CD4-positive, alpha-beta T cell treated with Interleukin-10 for 1 hour (primary cell): ENCODE measurements at regions not wholly inside any gene's neighbourhood (a gene's known extent, or its start where the extent isn't known, plus 50 kb on each side); places are given as distances from the start of the nearest gene placed in this dataset.

Experiments
- DNase-seq: peaks from one replicate; pipeline ENCODE4 v3.0.0-alpha.2; 2020

- DNase-seq: no peak
Measured at GRCh38 chr6:40340957-40341356, 246.2 kb downstream of the LRFN2 start.

DNA sequence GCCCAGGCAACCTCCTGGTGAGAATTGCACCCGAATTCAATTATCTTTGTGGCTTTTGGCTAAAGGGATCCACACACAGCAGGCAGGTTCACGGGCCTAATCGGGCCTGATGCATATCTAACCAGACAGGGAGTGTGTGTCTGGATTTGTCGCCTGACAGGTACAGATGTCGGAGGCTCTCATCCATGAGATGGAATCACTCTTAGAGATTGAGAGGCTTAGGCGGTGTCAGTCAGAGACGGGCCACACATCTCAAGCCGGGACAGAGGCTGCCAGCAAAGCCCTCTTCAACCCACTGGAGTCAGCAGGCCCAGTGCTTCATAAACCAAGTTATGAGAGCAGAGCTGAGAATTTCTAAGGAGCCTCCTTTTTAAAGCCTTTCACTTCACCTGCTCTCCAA is 247.0 kb downstream of the LRFN2 start:
- DNase-seq: no peak

GRCh38 chr6:40338306-40338705 is 248.9 kb downstream of the LRFN2 start:
- DNase-seq: no peak

DNA sequence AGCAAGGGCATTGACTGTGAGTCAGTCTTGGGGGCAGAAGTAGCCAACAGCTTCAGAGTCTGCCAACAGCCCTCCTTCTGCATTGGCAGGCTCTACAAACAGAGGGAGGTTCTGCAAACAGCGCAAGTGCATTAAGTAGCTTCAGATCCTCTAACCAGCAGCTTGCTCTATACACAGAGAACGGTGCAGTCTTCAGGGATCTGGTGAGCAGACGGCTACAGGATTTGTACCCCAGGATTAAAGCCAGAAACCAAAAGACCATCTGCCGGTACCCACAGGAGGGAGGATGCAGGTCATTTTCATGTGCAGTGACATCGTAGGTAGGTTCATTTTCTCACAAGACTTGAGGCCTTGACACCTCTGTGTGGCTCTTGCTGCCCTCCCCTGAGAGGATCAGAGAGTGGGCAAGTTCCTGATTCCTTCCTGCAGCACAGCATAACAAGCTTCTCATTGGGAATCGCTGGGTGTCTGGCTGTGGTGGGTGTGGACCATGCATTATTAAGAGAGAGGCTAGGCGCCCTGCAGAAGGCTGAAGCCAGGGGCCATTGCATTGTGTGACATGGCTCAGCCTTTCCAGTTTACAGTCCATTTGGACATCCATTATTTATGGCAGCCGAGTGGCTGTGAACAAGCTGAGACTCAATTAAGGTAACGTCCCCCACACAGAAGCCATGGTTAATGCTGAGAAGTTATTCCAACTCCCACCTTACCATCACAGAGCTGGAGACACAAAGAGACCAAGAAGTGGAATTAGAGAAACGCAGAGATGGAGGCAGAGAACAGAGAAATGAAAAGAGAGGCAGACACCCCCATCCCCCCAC is 250.0 kb downstream of the LRFN2 start:
- DNase-seq: no peak

DNA sequence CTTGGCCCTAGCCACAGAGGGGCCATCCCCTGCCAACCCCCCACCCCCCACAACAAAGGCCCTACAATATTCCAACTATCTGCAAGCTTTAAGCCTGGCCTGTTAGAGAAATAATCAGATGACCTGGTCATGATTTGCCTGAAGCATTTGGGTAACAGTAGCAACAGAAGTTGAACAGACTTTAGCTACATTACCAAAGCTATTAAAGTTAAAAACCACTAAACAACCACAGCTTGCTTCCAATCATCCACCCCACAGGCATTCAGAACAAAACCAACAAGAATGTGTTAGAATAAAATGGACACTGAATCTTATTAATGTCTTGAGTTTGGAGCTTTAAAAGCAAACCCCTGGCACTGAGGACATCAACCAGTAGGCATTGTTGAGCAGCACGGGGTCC is 250.9 kb downstream of the LRFN2 start:
- DNase-seq: no peak

- no peak for DNase-seq
Measured at GRCh38 chr6:40334496-40335270, 252.5 kb downstream of the LRFN2 start.

- DNase-seq: no peak
Measured at GRCh38 chr6:40331545-40331944, 255.6 kb downstream of the LRFN2 start.

DNA sequence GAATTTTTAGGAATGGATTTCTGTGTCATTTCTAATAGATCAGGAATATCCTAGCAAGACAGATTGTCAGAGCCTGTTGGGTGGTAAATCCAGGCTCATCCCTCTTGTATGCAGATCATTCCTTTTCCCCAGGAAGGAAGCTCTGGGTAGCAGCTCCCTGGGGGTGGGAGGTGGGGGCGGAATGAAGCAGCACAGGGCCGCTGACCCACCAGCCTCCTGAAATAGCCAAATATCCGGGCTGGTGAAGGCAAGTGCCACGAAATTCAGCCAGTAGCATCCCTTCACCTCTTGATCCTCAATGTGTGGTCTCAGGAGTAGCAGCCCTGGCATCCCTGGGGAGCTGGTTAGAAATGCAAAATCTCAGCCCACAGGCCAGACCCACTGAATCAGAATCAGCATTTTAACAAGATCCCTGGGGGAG is 256.9 kb downstream of the LRFN2 start:
- DNase-seq: no peak

GRCh38 chr6:40328986-40329545 is 258.1 kb downstream of the LRFN2 start:
- no peak for DNase-seq

DNA sequence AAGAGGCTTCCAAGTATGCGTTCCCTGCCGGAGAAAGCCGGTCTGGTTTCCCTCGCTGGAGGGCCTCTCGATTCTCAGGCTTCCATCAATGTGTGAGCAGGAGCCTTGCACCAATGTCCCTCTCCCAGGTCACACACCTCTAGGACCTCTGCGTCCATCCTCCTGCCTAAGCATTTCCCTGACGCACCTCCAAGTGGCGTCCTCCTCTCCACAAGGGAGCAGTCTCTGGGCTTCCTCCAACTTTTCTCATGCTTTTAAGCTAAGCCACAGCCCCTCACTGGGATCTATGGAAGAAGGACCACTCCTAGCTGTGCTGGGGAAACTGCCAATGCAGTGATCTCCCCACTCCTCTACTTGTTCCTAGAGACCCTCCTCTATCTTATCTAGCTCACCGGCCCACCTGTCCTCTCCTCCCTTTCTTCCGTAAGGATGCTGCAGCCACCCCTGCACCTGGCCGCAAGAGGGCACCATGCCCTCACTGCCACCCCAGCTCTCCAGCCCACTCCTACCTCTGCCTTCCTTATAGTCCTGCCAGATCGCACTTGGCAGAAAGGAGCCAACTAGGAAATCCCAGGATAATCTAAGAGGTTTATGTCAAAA is 258.7 kb downstream of the LRFN2 start:
- DNase-seq: peak; percentile 34

DNA sequence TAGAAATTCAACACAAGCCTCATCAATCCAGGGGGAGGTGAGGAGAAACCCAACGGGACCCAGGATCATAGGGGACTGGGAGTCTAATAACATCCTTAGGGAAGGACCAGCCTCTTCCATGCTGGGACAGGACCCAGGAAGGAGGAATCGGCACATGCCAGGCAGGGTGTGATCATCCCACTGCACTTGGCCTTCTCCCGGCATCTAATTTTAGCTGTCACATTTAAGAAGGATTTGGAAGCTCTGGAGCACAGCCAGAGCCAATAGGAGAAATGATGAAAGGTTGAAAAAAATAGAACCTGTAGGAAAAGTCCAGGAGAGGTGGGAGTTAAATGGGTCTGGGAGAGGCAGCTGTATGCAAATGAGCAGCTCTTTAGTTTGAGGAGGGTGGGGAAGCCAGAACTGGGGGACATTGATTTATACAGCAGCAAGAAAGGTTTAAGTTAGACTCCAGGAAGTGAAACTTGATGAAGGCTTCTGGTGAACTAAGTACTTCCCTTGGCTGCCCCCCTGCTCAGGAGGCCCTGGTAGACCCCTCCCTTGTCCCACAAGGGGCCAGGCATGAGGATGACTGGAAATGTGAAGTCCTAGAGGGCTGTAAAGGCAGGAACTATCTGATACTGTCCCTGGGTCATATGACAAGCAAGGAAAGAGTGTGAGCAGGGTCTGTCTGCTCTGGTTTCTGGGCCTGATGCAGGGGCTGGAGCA is 260.3 kb downstream of the LRFN2 start:
- DNase-seq: no peak

GRCh38 chr6:40325791-40326190 is 261.4 kb downstream of the LRFN2 start:
- no peak for DNase-seq

DNA sequence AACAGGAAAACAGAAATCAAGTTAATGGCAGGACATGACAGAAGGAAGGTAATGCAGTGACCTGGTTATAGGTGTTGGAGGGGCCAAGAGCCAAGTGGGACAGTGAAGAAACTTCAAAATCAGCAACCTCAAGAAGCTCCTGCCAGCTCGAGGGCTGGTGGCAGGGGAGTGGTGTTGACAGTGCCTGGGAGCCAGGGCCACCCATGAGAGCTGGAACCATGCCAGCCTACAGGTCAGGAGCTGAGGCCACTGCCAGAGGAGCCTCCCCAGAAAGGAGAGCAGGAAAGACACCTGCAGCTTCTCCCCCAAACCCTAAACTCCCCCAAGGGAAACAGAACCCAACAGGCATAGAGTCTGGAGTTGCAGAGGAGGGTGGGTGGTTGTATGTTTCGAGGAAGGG is 262.1 kb downstream of the LRFN2 start:
- DNase-seq: no peak

DNA sequence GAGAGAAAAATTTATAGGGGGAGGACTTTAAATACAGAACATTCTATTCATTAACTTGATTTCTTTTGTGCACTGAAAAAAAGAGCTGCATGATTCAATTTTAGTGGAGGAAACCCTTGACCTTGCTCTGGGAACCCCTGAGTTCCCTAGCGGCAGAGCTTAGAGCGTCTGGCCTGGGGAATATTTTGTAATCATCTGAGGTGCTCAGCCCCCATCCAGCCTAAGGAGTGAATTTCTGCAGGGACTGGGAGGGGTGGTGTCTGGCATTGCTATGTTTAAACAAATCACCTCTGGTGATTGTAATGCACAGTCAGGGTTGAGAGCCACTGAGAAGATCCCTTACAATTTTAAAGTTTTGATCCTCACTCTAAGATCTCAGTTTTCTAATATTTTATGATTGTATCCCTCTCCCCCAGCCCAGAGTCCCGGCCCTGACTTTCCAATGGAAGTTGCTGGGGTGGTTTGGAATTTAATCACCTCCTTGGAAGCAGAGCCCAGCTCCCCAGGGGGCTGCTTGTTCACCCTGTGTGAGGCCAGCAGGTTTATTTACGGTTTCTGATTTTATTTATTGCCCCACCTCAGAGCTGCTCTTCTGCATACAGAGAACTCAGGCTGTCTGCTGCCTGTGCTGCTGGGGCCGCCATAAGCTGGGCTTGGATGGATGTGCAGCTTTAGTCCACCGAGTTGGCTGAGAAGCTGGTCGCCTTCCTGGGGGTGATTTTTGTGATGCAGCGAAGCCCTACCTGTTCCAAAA is 263.1 kb downstream of the LRFN2 start:
- no peak for DNase-seq

DNA sequence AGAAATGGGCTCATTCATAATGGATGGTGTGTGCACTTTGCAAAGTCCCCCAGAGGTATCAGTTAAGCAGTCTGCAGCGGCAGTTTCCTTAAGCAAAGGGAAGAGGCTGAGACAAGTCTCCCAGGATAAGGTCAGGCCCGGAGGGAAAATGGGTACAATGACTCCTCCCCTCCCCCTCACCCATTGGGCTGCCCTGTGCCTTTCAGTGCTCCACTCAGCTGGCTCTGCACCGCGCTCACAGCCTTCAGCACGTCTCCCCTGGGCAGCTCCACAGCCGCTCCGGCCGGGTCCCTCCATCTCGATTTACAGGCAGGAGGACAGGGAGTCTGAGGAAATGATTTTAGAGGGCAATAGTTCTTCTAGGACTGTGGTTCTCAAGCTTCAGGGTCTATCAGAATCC is 264.8 kb downstream of the LRFN2 start:
- DNase-seq: no peak

GRCh38 chr6:40321616-40322015 is 265.5 kb downstream of the LRFN2 start:
- no peak for DNase-seq

DNA sequence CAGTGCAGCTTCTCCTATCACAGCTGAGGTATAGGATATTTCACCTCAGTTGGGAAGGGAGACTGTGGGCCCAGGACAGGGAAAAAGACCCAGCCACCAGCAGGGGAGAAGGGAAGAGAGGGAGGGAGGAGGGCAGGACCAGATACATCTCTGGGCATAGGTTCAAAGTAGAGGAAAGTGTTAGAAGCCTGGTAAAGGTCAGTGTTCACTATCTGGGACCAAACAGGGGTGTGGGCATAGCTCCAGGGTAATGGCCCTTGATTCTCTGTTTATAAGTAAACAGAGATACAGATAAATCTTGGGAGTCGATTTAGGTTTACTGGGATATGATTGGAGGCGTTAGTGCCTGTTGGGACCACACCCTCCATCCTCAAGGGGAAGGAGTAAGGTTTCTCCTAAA is 266.2 kb downstream of the LRFN2 start:
- DNase-seq: no peak

DNA sequence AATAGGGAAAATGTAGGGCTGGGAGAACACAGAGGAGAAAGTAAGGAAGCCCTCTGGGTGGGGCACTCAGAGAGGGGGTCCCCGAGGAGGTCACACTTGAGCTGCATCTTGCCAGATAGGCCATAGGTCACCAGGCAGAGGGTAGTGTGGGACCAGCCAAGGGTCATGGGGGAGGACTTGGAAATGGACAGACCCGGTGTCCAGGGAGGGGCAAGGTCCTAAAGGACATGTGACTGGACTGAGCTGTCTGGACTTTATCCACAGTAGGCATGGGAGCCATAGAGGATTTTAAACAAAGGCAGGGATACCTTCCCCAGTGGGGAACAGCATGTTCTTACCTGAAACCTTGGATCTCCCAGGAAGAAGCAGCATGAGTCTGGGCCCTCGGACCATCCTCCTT is 266.7 kb downstream of the LRFN2 start:
- DNase-seq: no peak

DNA sequence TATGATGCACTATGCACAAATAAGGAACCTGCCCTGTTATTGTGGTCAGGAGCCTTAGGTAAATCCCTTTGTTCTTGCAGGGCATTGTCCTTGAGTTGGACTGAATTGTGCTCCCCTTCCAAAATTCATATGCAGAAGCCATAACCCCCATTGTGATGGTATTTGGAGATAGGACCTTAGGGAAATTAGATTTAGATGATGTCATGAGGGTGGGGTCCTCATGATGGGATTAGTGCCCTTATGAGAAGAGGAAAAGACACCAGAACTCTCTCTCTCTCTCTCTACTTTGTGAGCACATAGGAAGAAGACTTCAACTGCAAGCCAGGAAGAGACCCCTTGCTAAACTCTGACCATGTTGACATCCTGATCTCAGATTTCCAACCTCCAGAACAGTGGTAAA is 268.0 kb downstream of the LRFN2 start:
- DNase-seq: no peak

GRCh38 chr6:40315060-40315459 is 272.1 kb downstream of the LRFN2 start:
- no peak for DNase-seq

DNA sequence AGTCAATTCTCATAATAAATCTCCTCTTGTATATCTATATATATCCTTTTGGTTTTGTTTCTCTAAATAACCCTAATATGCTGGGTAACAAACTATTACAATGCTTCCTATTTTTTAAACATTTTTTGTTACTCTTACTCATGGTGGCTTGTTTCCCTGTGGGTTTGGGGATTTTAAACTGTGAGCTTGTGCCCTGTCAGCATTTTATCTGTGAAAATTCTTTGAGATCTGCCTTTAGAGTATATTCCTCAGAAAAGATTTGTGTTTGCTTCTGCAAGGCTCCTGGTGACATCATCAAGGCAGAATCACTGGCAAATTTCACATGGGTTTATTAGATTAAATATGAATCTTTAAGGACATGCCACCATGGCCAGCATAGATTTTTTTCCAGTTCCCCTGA is 273.6 kb downstream of the LRFN2 start:
- no peak for DNase-seq
